DND-41 (cell line): ENCODE measurements at regions not wholly inside any gene's neighbourhood (a gene's known extent, or its start where the extent isn't known, plus 50 kb on each side); places are given as distances from the start of the nearest gene placed in this dataset.

Experiments used
- ATAC-seq: fragments of 200-7000 bp; cut with Tn5 transposase; 3 replicates; pipeline ENCODE4 v1.9.1; 2021; ENCODE audit warnings: low read depth; ENCODE audit not compliant: insufficient read depth
- DNase-seq: peaks from one replicate; pipeline ENCODE4 v3.0.0-alpha.2; 2020
- H2AFZ ChIP-seq: 2 replicates; pipeline ENCODE4 v1.6.0; 2012; ENCODE audit warnings: low read depth, low read length
- H3K27ac ChIP-seq: 2 replicates; pipeline ENCODE4 v1.5.1; 2012; ENCODE audit warnings: low read length, inconsistent platforms
- H3K27me3 ChIP-seq: fragments of 200-600 bp; sonication (generic); 2 replicates; pipeline ENCODE4 v1.6.0; 2012; ENCODE audit warnings: low read length, mild to moderate bottlenecking, inconsistent platforms; ENCODE audit not compliant: insufficient read depth, poor library complexity
- H3K36me3 ChIP-seq: 2 replicates; pipeline ENCODE4 v1.5.1; 2012; ENCODE audit warnings: low read length, inconsistent platforms; ENCODE audit not compliant: insufficient read depth
- H3K4me1 ChIP-seq: 2 replicates; pipeline ENCODE4 v1.5.1; 2012; ENCODE audit warnings: mild to moderate bottlenecking, low read length; ENCODE audit not compliant: insufficient read depth
- H3K4me2 ChIP-seq: 2 replicates; pipeline ENCODE4 v1.6.0; 2012; ENCODE audit warnings: mild to moderate bottlenecking, moderate library complexity, low read length, inconsistent platforms; ENCODE audit not compliant: insufficient read depth
- H3K4me3 ChIP-seq, 2 experiments: fragments of 200-600 bp in 1 of 2; shearing (Covaris generic) in 1 of 2; 2 replicates each; pipeline ENCODE4 v1.5.1; 2012 to 2016; ENCODE audit warnings: inconsistent platforms in 2 of 2, low read length in 2 of 2, mild to moderate bottlenecking in 2 of 2, low read depth in 1 of 2, moderate library complexity in 1 of 2
- H3K79me2 ChIP-seq: 2 replicates; pipeline ENCODE4 v1.6.0; 2012; ENCODE audit warnings: low read length, inconsistent platforms; ENCODE audit not compliant: insufficient read depth
- H3K9ac ChIP-seq: 2 replicates; pipeline ENCODE4 v1.6.0; 2012; ENCODE audit warnings: low read depth, mild to moderate bottlenecking, inconsistent platforms, low read length, moderate library complexity
- H3K9me3 ChIP-seq: 2 replicates; pipeline ENCODE4 v1.5.1; 2012; ENCODE audit warnings: low read length, moderate library complexity, mild to moderate bottlenecking, inconsistent platforms; ENCODE audit not compliant: insufficient read depth, severe bottlenecking
- H4K20me1 ChIP-seq: 2 replicates; pipeline ENCODE4 v1.6.0; 2012; ENCODE audit warnings: low read length; ENCODE audit not compliant: insufficient read depth
- EZH2 ChIP-seq: IDR thresholded peaks from 3 replicates; pipeline ENCODE4 v1.6.1; 2012; ENCODE audit warnings: borderline replicate concordance, low read depth, mild to moderate bottlenecking, moderate library complexity, low read length, inconsistent platforms; ENCODE audit not compliant: severe bottlenecking
- TF ChIP-seq, protein P1 (sequence below): IDR thresholded peaks from 2 replicates; pipeline ENCODE4 v1.5.1; 2012; ENCODE audit warnings: borderline replicate concordance, low read length, moderate library complexity, mild to moderate bottlenecking; ENCODE audit not compliant: poor library complexity, severe bottlenecking; ENCODE audit errors: extremely low read depth

GRCh38 chr9:26181836-26182235, 503.6 kb upstream of the TUSC1 start:
- TF ChIP-seq, protein P1, sequence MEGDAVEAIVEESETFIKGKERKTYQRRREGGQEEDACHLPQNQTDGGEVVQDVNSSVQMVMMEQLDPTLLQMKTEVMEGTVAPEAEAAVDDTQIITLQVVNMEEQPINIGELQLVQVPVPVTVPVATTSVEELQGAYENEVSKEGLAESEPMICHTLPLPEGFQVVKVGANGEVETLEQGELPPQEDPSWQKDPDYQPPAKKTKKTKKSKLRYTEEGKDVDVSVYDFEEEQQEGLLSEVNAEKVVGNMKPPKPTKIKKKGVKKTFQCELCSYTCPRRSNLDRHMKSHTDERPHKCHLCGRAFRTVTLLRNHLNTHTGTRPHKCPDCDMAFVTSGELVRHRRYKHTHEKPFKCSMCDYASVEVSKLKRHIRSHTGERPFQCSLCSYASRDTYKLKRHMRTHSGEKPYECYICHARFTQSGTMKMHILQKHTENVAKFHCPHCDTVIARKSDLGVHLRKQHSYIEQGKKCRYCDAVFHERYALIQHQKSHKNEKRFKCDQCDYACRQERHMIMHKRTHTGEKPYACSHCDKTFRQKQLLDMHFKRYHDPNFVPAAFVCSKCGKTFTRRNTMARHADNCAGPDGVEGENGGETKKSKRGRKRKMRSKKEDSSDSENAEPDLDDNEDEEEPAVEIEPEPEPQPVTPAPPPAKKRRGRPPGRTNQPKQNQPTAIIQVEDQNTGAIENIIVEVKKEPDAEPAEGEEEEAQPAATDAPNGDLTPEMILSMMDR = no peak
- TF ChIP-seq EZH2 = no peak
- Histone ChIP-seq H3K27me3 (no peaks in the 10 kb centered on the region), H3K4me3 (no peak overlapping the region), H4K20me1 (no peaks in the 10 kb centered on the region), H3K4me2 (no peak overlapping the region), H3K9ac (no peak overlapping the region), H3K4me1 (no peaks in the 10 kb centered on the region), H2AFZ (no peak overlapping the region), H3K79me2 (no peaks in the 10 kb centered on the region), H3K9me3 (no peaks in the 10 kb centered on the region), H3K27ac (no peak overlapping the region), H3K36me3 (no peaks in the 10 kb centered on the region)
- no peak for DNase-seq
- ATAC-seq = no peak

DNA sequence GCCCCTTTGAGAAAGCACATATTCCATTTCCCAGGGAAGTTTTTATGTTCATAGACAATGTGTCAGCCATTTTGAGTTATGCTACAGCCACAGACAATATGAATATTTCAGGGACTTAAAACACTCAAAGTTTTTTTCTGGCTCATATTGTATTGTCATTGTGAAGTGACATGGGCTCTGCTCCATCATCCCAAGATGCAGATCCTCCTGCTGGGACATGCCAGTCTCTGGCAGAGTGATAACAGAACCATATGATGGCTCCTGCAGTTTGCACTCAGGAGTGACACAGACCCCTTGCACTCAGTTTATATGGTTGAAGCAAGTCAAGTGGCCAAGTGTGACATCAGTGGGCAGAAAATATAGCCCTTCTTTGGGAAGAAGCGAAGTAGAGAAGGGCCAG, 498.4 kb upstream of the TUSC1 start:
- no peaks in the 10 kb centered on the region for H3K27me3 ChIP-seq

DNA sequence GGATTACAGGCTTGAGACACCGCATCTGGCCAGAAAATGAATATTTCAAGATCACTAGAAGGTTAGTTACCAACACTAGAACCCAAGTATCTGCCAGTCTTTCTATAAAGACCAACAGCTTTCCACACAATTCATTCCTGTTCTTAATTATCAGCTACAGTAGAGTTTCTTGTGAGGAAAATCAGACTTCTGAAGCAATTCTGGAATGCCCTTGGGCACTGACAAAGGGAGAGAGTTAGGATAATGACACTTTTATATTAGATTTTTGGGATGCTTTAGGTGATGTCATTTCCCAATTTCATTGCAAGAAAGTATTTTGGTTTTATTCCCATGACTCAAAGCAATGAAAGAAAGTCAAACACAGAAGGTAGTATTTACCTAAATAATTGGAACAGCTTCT, 497.0 kb upstream of the TUSC1 start:
- no peaks in the 10 kb centered on the region for H3K9me3 ChIP-seq
- H2AFZ ChIP-seq = no peak overlapping the region
- H3K4me1 ChIP-seq = no peaks in the 10 kb centered on the region
- H3K27me3 ChIP-seq = no peaks in the 10 kb centered on the region
- no peak overlapping the region for H3K4me3 ChIP-seq
- H4K20me1 ChIP-seq = no peaks in the 10 kb centered on the region
- ATAC-seq = no peak
- no peak overlapping the region for H3K9ac ChIP-seq
- no peak overlapping the region for H3K4me2 ChIP-seq
- no peak for TF ChIP-seq EZH2
- TF ChIP-seq, protein P1 = no peak
- H3K79me2 ChIP-seq = no peaks in the 10 kb centered on the region
- H3K36me3 ChIP-seq = no peaks in the 10 kb centered on the region
- no peak overlapping the region for H3K27ac ChIP-seq
- no peak for DNase-seq

More for the DNA sequence above, 498.4 kb upstream of the TUSC1 start:
- DNase-seq (no peak), ATAC-seq (no peak)
- TF ChIP-seq EZH2 = no peak
- TF ChIP-seq, protein P1 = no peak
- no peaks in the 10 kb centered on the region for H3K36me3 ChIP-seq
- no peak overlapping the region for H2AFZ ChIP-seq
- no peak overlapping the region for H3K4me3 ChIP-seq
- no peaks in the 10 kb centered on the region for H3K4me1 ChIP-seq
- H4K20me1 ChIP-seq = no peaks in the 10 kb centered on the region
- H3K79me2 ChIP-seq = no peaks in the 10 kb centered on the region
- H3K4me2 ChIP-seq = no peak overlapping the region
- H3K27ac ChIP-seq = no peak overlapping the region
- H3K9ac ChIP-seq = no peak overlapping the region
- no peaks in the 10 kb centered on the region for H3K9me3 ChIP-seq

- Histone ChIP-seq H3K9me3 (no peaks in the 10 kb centered on the region), H3K36me3 (no peaks in the 10 kb centered on the region), H3K9ac (no peak overlapping the region), H2AFZ (no peak overlapping the region), H3K4me2 (no peak overlapping the region), H3K27ac (no peak overlapping the region), H3K27me3 (no peaks in the 10 kb centered on the region), H4K20me1 (no peaks in the 10 kb centered on the region), H3K4me1 (no peaks in the 10 kb centered on the region), H3K4me3 (no peak overlapping the region), H3K79me2 (no peaks in the 10 kb centered on the region)
- DNase-seq = no peak
- no peak for ATAC-seq
- TF ChIP-seq, protein P1 = no peak
- TF ChIP-seq EZH2 = no peak
Measured at GRCh38 chr9:26172301-26172700, 494.1 kb upstream of the TUSC1 start.
